H1 (cell line): ENCODE measurements at regions not wholly inside any gene's neighbourhood (a gene's known extent, or its start where the extent isn't known, plus 50 kb on each side); places are given as distances from the start of the nearest gene placed in this dataset.

ENCODE experiments used
- CTBP2 ChIP-seq: IDR thresholded peaks from 2 replicates; pipeline ENCODE4 v1.7.0; 2011; ENCODE audit warnings: borderline replicate concordance, mild to moderate bottlenecking, moderate library complexity, mixed read lengths, low read length; ENCODE audit not compliant: insufficient read depth, insufficient read length
- RBBP5 ChIP-seq: IDR thresholded peaks from 2 replicates; pipeline ENCODE4 v1.7.1; 2012; ENCODE audit warnings: low read depth, mild to moderate bottlenecking, inconsistent platforms, low read length, moderate library complexity, borderline replicate concordance
- USF2 ChIP-seq: IDR thresholded peaks from 2 replicates; pipeline ENCODE4 v1.6.1; 2011; ENCODE audit warnings: low read length, improper control_type of control experiment

- TF ChIP-seq CTBP2 (no peak), RBBP5 (no peak), USF2 (no peak)
- TF ChIP-seq, all 59 proteins: peak for 0
These were observed 145.1 kb downstream of the TDRD15 start (continued) for GRCh38 chr2:21268878-21269224.
